GM23338 (cell line): ENCODE measurements at regions not wholly inside any gene's neighbourhood (a gene's known extent, or its start where the extent isn't known, plus 50 kb on each side); places are given as distances from the start of the nearest gene placed in this dataset.

Experiments used
- ATAC-seq: fragments of 200-7000 bp; cut with Tn5 transposase; 3 replicates; pipeline ENCODE4 v1.9.1; 2020
- DNase-seq: peaks from one replicate; pipeline ENCODE4 v3.0.0-alpha.2; 2015; ENCODE audit warnings: low spot score
- H2AFZ ChIP-seq: fragments of 200-600 bp; sonication (generic); 2 replicates; pipeline ENCODE4 v1.8.0; 2016; ENCODE audit warnings: antibody characterized with exemption, mild to moderate bottlenecking, moderate library complexity
- H3F3A ChIP-seq: fragments of 200-600 bp; sonication (generic); replicated peaks from 2 replicates; pipeline ENCODE4 v1.8.0; 2017; ENCODE audit warnings: antibody characterized with exemption, mixed run types, low read depth
- H3K27ac ChIP-seq: fragments of 200-600 bp; sonication (generic); 2 replicates; pipeline ENCODE4 v1.6.1; 2016; ENCODE audit warnings: low read depth
- H3K27me3 ChIP-seq: fragments of 200-600 bp; sonication (generic); 2 replicates; pipeline ENCODE4 v1.8.0; 2016; ENCODE audit warnings: mild to moderate bottlenecking, mixed run types, moderate library complexity; ENCODE audit not compliant: insufficient read depth
- H3K36me3 ChIP-seq: fragments of 200-600 bp; sonication (generic); 2 replicates; pipeline ENCODE4 v1.8.0; 2016; ENCODE audit warnings: mild to moderate bottlenecking; ENCODE audit not compliant: insufficient read depth
- H3K4me1 ChIP-seq: fragments of 200-600 bp; sonication (generic); 2 replicates; pipeline ENCODE4 v1.8.0; 2016; ENCODE audit warnings: mild to moderate bottlenecking, moderate library complexity; ENCODE audit not compliant: insufficient read depth
- H3K4me2 ChIP-seq: fragments of 200-600 bp; sonication (generic); 2 replicates; pipeline ENCODE4 v1.7.1; 2017; ENCODE audit warnings: mixed run types
- H3K4me3 ChIP-seq: fragments of 200-600 bp; sonication (generic); 2 replicates; pipeline ENCODE4 v1.6.1; 2016; ENCODE audit warnings: mixed run types
- H3K79me2 ChIP-seq: fragments of 200-600 bp; sonication (generic); replicated peaks from 2 replicates; pipeline ENCODE4 v1.8.0; 2017; ENCODE audit warnings: mild to moderate bottlenecking; ENCODE audit not compliant: insufficient read depth
- H3K9me2 ChIP-seq: fragments of 200-600 bp; sonication (generic); 2 replicates; pipeline ENCODE4 v1.8.0; 2017; ENCODE audit not compliant: insufficient read depth
- H4K20me1 ChIP-seq: fragments of 200-600 bp; sonication (generic); replicated peaks from 2 replicates; pipeline ENCODE4 v1.8.0; 2017; ENCODE audit warnings: mild to moderate bottlenecking; ENCODE audit not compliant: insufficient read depth
- H3K27ac Mint-ChIP-seq: 2 replicates; pipeline ENCODE4 v1.8.0; 2020; ENCODE audit warnings: inconsistent platforms, mild to moderate bottlenecking, moderate library complexity, mixed read lengths
- H3K27me3 Mint-ChIP-seq: 3 replicates; pipeline ENCODE4 v1.8.0; 2022; ENCODE audit warnings: low read depth, mild to moderate bottlenecking, moderate library complexity, mixed read lengths, inconsistent platforms; ENCODE audit not compliant: insufficient read depth, poor library complexity
- H3K36me3 Mint-ChIP-seq: 3 replicates; pipeline ENCODE4 v1.8.0; 2021; ENCODE audit warnings: low read depth, mild to moderate bottlenecking, inconsistent platforms, moderate library complexity, mixed read lengths
- H3K4me1 Mint-ChIP-seq: 3 replicates; pipeline ENCODE4 v1.8.0; 2020; ENCODE audit warnings: mild to moderate bottlenecking, inconsistent platforms, mixed read lengths
- H3K4me3 Mint-ChIP-seq: 3 replicates; pipeline ENCODE4 v1.8.0; 2021; ENCODE audit warnings: moderate library complexity, mild to moderate bottlenecking, inconsistent platforms, mixed read lengths
- H3K9me3 Mint-ChIP-seq: 3 replicates; pipeline ENCODE4 v1.8.0; 2020; ENCODE audit warnings: moderate library complexity, mild to moderate bottlenecking, inconsistent platforms, mixed read lengths
- CREB1 ChIP-seq: fragments of 250-450 bp; sonication (Bioruptor Pico); IDR thresholded peaks from 2 replicates; pipeline ENCODE4 v1.5.0; 2020; ENCODE audit warnings: low read depth, mild to moderate bottlenecking, moderate library complexity
- CTCF ChIP-seq, 2 experiments: fragments of 200-600 bp in 1 of 2; sonication (generic) in 1 of 2; conservative IDR thresholded peaks; 2 replicates each; pipeline versions ENCODE4 v1.5.1 to v1.6.1; 2016 to 2017; ENCODE audit warnings: antibody characterized with exemption in 2 of 2, low read depth in 2 of 2, mild to moderate bottlenecking in 2 of 2, moderate library complexity in 1 of 2
- ETS1 ChIP-seq: IDR thresholded peaks from 2 replicates; pipeline ENCODE4 v1.6.1; 2016; ENCODE audit warnings: antibody characterized with exemption
- EZH2 ChIP-seq: fragments of 200-600 bp; sonication (generic); IDR thresholded peaks from one replicate; pipeline ENCODE4 v1.8.0; 2017; ENCODE audit warnings: antibody characterized with exemption, mild to moderate bottlenecking, low read depth; ENCODE audit not compliant: unreplicated experiment
- EZH2phosphoT487 ChIP-seq: fragments of 200-600 bp; sonication (generic); IDR thresholded peaks from one replicate; pipeline ENCODE4 v1.8.1; 2018; ENCODE audit warnings: antibody characterized with exemption; ENCODE audit not compliant: unreplicated experiment
- JUNB ChIP-seq: IDR thresholded peaks from one replicate; pipeline ENCODE4 v1.6.1; 2016; ENCODE audit warnings: antibody characterized with exemption; ENCODE audit not compliant: unreplicated experiment
- NANOG ChIP-seq: IDR thresholded peaks from 2 replicates; pipeline ENCODE4 v1.6.1; 2016; ENCODE audit warnings: antibody characterized with exemption, borderline replicate concordance
- POLR2AphosphoS5 ChIP-seq: IDR thresholded peaks from 2 replicates; pipeline ENCODE4 v1.6.1; 2016; ENCODE audit warnings: antibody characterized with exemption, low read depth
- REST ChIP-seq: IDR thresholded peaks from one replicate; pipeline ENCODE4 v1.6.1; 2018; ENCODE audit warnings: antibody characterized with exemption; ENCODE audit not compliant: unreplicated experiment
- STAT1 ChIP-seq: IDR thresholded peaks from one replicate; pipeline ENCODE4 v1.6.1; 2016; ENCODE audit warnings: antibody characterized with exemption; ENCODE audit not compliant: unreplicated experiment
- ZNF114 ChIP-seq: fragments of 250-450 bp; sonication (Bioruptor Pico); IDR thresholded peaks from 2 replicates; pipeline ENCODE4 v1.5.0; 2020; ENCODE audit warnings: mild to moderate bottlenecking, moderate library complexity
- ZNF331 ChIP-seq: fragments of 250-450 bp; sonication (Bioruptor Pico); IDR thresholded peaks from 2 replicates; pipeline ENCODE4 v1.5.0; 2020; ENCODE audit warnings: low read depth, mild to moderate bottlenecking, moderate library complexity
- ZNF462 ChIP-seq: fragments of 250-450 bp; sonication (Bioruptor Pico); IDR thresholded peaks from 2 replicates; pipeline ENCODE4 v1.5.0; 2020; ENCODE audit warnings: mild to moderate bottlenecking, moderate library complexity

GRCh38 chr4:163948920-163949455 is 454.5 kb downstream of the TMA16 start:
- Histone ChIP-seq H3K4me2 (no peak overlapping the region), H4K20me1 (no peaks in the 10 kb centered on the region), H3K27ac (no peak overlapping the region), H3K9me2 (no peaks in the 10 kb centered on the region), H3F3A (no peaks in the 10 kb centered on the region), H3K36me3 (no peaks in the 10 kb centered on the region), H3K4me1 (no peaks in the 10 kb centered on the region), H3K79me2 (no peaks in the 10 kb centered on the region), H3K27me3 (no peaks in the 10 kb centered on the region), H3K4me3 (no peak overlapping the region), H2AFZ (no peak overlapping the region)
- H3K4me3 Mint-ChIP-seq, result no peak overlapping the region
- no peaks in the 10 kb centered on the region for H3K27me3 Mint-ChIP-seq
- TF ChIP-seq ZNF331 (CRISPR knock-in tag), result no peak
- no peak for TF ChIP-seq EZH2phosphoT487
- TF ChIP-seq CTCF (conservative IDR thresholded peaks at IDR 0.05; ENCODE audit: low read depth in 2 of 2), result no peak
- TF ChIP-seq POLR2AphosphoS5, result no peak
- no peak for TF ChIP-seq STAT1
- TF ChIP-seq ZNF462 (CRISPR knock-in tag), result no peak
- no peak for TF ChIP-seq EZH2
- TF ChIP-seq ETS1, result no peak
- no peak for TF ChIP-seq REST
- TF ChIP-seq NANOG, result no peak
- TF ChIP-seq ZNF114 (CRISPR knock-in tag), result no peak
- no peak for TF ChIP-seq CREB1 (CRISPR knock-in tag)
- TF ChIP-seq JUNB, result no peak
- no peaks in the 10 kb centered on the region for H3K4me1 Mint-ChIP-seq
- H3K27ac Mint-ChIP-seq, result no peak overlapping the region
- ATAC-seq (no peak), DNase-seq (no peak)
- peaks cover 5% of the 10 kb centered on the region; the same call in 1 of the 3 replicates for H3K9me3 Mint-ChIP-seq
- no peaks in the 10 kb centered on the region; the same call in 2 of the 3 replicates for H3K36me3 Mint-ChIP-seq
